Muscle layer of duodenum (tissue), 2 donors: ENCODE measurements at regions not wholly inside any gene's neighbourhood (a gene's known extent, or its start where the extent isn't known, plus 50 kb on each side); places are given as distances from the start of the nearest gene placed in this dataset.
"Not testable (repeated sequence)": the region's sequence is repeated elsewhere in the genome, so short reads cannot be mapped to it uniquely, and the experiment has no call there.

Experiments used
- H3K27ac ChIP-seq: one replicate; pipeline ENCODE4 v1.7.0; 2013; ENCODE audit warnings: mild to moderate bottlenecking, low read length
- H3K27me3 ChIP-seq: one replicate; pipeline ENCODE4 v1.7.0; 2013; ENCODE audit warnings: low read depth, mild to moderate bottlenecking, control low read depth, low read length
- H3K36me3 ChIP-seq, 2 donors: one replicate each; pipeline ENCODE4 v1.7.0; 2013; ENCODE audit warnings: low read length in 2 of 2, control low read depth in 1 of 2, mild to moderate bottlenecking in 1 of 2; ENCODE audit not compliant: insufficient read depth in 2 of 2, control insufficient read depth in 1 of 2
- H3K4me1 ChIP-seq, 2 donors: one replicate each; pipeline ENCODE4 v1.7.0; 2013; ENCODE audit warnings: low read length in 2 of 2, mild to moderate bottlenecking in 2 of 2, control low read depth in 1 of 2, moderate library complexity in 1 of 2; ENCODE audit not compliant: insufficient read depth in 2 of 2, control insufficient read depth in 1 of 2
- H3K4me3 ChIP-seq, 2 donors: one replicate each; pipeline ENCODE4 v1.7.0; 2013; ENCODE audit warnings: low read length in 2 of 2, low read depth in 1 of 2, mild to moderate bottlenecking in 1 of 2
- H3K9me3 ChIP-seq, 2 donors: one replicate each; pipeline ENCODE4 v1.7.0; 2013; ENCODE audit warnings: low read length in 2 of 2, control low read depth in 1 of 2, mild to moderate bottlenecking in 1 of 2; ENCODE audit not compliant: control insufficient read depth in 1 of 2
- donor health status: healthy.

- Histone ChIP-seq H3K9me3 (no peaks in the 10 kb centered on the region), H3K36me3 (no peaks in the 10 kb centered on the region), H3K4me1 (peaks cover 0 to 7% of the 10 kb centered on the region in 2 donors), H3K4me3 (no peak overlapping the region), H3K27me3 (no peaks in the 10 kb centered on the region), H3K27ac (no peak overlapping the region)
Observed at GRCh38 chr11:121967131-121967704, 148.8 kb downstream of the BLID start.

GRCh38 chr11:121965330-121965729 is 150.7 kb downstream of the BLID start:
- peaks cover 0 to 7% of the 10 kb centered on the region in 2 donors for H3K4me1 ChIP-seq
- H3K36me3 ChIP-seq: no peaks in the 10 kb centered on the region
- no peaks in the 10 kb centered on the region for H3K9me3 ChIP-seq
- H3K27me3 ChIP-seq: no peaks in the 10 kb centered on the region
- no peak overlapping the region for H3K4me3 ChIP-seq
- H3K27ac ChIP-seq: no peak overlapping the region

GRCh38 chr11:121964591-121964990 is 151.4 kb downstream of the BLID start:
- H3K4me3 ChIP-seq: no peak overlapping the region
- H3K27me3 ChIP-seq: no peaks in the 10 kb centered on the region
- no peaks in the 10 kb centered on the region for H3K36me3 ChIP-seq
- no peaks in the 10 kb centered on the region for H3K9me3 ChIP-seq
- H3K4me1 ChIP-seq: peaks cover 0 to 7% of the 10 kb centered on the region in 2 donors
- no peak overlapping the region for H3K27ac ChIP-seq

- H3K27me3 ChIP-seq, H3K36me3 ChIP-seq, H3K4me3 ChIP-seq, H3K9me3 ChIP-seq, H3K27ac ChIP-seq, H3K4me1 ChIP-seq: not testable (repeated sequence)
Observed at GRCh38 chr11:121963846-121964245, 152.2 kb downstream of the BLID start.

GRCh38 chr11:121961321-121961801 is 154.7 kb downstream of the BLID start:
- no peaks in the 10 kb centered on the region for H3K36me3 ChIP-seq
- H3K27me3 ChIP-seq: no peaks in the 10 kb centered on the region
- no peak overlapping the region for H3K4me3 ChIP-seq
- no peaks in the 10 kb centered on the region for H3K9me3 ChIP-seq
- no peak overlapping the region for H3K27ac ChIP-seq
- peaks cover 0 to 7% of the 10 kb centered on the region in 2 donors for H3K4me1 ChIP-seq

- H3K4me1 ChIP-seq: no peaks in the 10 kb centered on the region
- no peaks in the 10 kb centered on the region for H3K27me3 ChIP-seq
- no peak overlapping the region for H3K4me3 ChIP-seq
- no peaks in the 10 kb centered on the region for H3K36me3 ChIP-seq
- H3K27ac ChIP-seq: no peak overlapping the region
- H3K9me3 ChIP-seq: no peaks in the 10 kb centered on the region
Observed at GRCh38 chr11:121958971-121959325, 157.1 kb downstream of the BLID start.

GRCh38 chr11:121958323-121958970 is 157.6 kb downstream of the BLID start:
- Histone ChIP-seq H3K27me3 (no peaks in the 10 kb centered on the region), H3K27ac (no peak overlapping the region), H3K36me3 (no peaks in the 10 kb centered on the region), H3K4me1 (no peaks in the 10 kb centered on the region), H3K4me3 (no peak overlapping the region), H3K9me3 (no peaks in the 10 kb centered on the region)

- Histone ChIP-seq H3K36me3 (no peaks in the 10 kb centered on the region), H3K4me3 (no peak overlapping the region), H3K27ac (no peak overlapping the region)
Observed at GRCh38 chr11:121953122-121953521, 162.9 kb downstream of the BLID start.

GRCh38 chr11:121950160-121950559 is 165.9 kb downstream of the BLID start:
- Histone ChIP-seq H3K27ac (no peak overlapping the region), H3K4me1 (no peaks in the 10 kb centered on the region), H3K36me3 (no peaks in the 10 kb centered on the region)

More at GRCh38 chr11:121953122-121953521, 162.9 kb downstream of the BLID start:
- Histone ChIP-seq H3K27me3 (no peaks in the 10 kb centered on the region), H3K9me3 (no peaks in the 10 kb centered on the region), H3K4me1 (no peaks in the 10 kb centered on the region)

GRCh38 chr11:121946514-121946913 is 169.5 kb downstream of the BLID start:
- H3K36me3 ChIP-seq: no peaks in the 10 kb centered on the region
- no peaks in the 10 kb centered on the region for H3K27me3 ChIP-seq
- H3K4me3 ChIP-seq: no peak overlapping the region
- H3K4me1 ChIP-seq: no peaks in the 10 kb centered on the region
- no peak overlapping the region for H3K27ac ChIP-seq
- H3K9me3 ChIP-seq: peaks cover 0 to 2% of the 10 kb centered on the region in 2 donors

More at GRCh38 chr11:121950160-121950559, 165.9 kb downstream of the BLID start:
- Histone ChIP-seq H3K9me3 (peaks cover 0 to 2% of the 10 kb centered on the region in 2 donors), H3K27me3 (no peaks in the 10 kb centered on the region), H3K4me3 (no peak overlapping the region)

GRCh38 chr11:121944556-121945230 is 171.3 kb downstream of the BLID start:
- Histone ChIP-seq H3K36me3 (no peaks in the 10 kb centered on the region), H3K27me3 (no peaks in the 10 kb centered on the region), H3K9me3 (peaks cover 0 to 2% of the 10 kb centered on the region in 2 donors), H3K4me1 (no peaks in the 10 kb centered on the region), H3K27ac (no peak overlapping the region), H3K4me3 (no peak overlapping the region)
